GM12878 (cell line): ENCODE measurements at regions not wholly inside any gene's neighbourhood (a gene's known extent, or its start where the extent isn't known, plus 50 kb on each side); places are given as distances from the start of the nearest gene placed in this dataset.

ENCODE experiments used
- BHLHE40 ChIP-seq, 2 experiments: fragments of 450-650 bp in 1 of 2; IDR thresholded peaks; 2 replicates each; pipeline ENCODE4 v1.6.1; 2011 to 2017; ENCODE audit warnings: low read depth in 2 of 2, borderline replicate concordance in 1 of 2, improper control_type of control experiment in 1 of 2, low read length in 1 of 2, mild to moderate bottlenecking in 1 of 2
- CHD4 ChIP-seq: fragments of 200-600 bp; sonication (generic); IDR thresholded peaks from 2 replicates; pipeline ENCODE4 v1.6.1; 2016; ENCODE audit warnings: mild to moderate bottlenecking
- FOS ChIP-seq: IDR thresholded peaks from 3 replicates; pipeline ENCODE4 v1.6.1; 2011; ENCODE audit warnings: borderline replicate concordance; ENCODE audit not compliant: insufficient read length; ENCODE audit errors: extremely low read depth
- IRF4 ChIP-seq: IDR thresholded peaks from 2 replicates; pipeline ENCODE4 v1.6.1; 2011; ENCODE audit warnings: low read depth, low read length
- KLF5 ChIP-seq: fragments of 450-650 bp; IDR thresholded peaks from 2 replicates; pipeline ENCODE4 v1.6.1; 2014; ENCODE audit warnings: mild to moderate bottlenecking; ENCODE audit not compliant: partially characterized antibody
- NRF1 ChIP-seq: conservative IDR thresholded peaks from 2 replicates; pipeline ENCODE4 v1.6.1; 2011; ENCODE audit warnings: mild to moderate bottlenecking, low read depth, low read length, improper control_type of control experiment
- PAX5 ChIP-seq: IDR thresholded peaks from 2 replicates; pipeline ENCODE4 v1.6.1; 2011; ENCODE audit warnings: low read depth, low read length, borderline replicate concordance
- POLR2A ChIP-seq: IDR thresholded peaks from 2 replicates; pipeline ENCODE4 v1.6.1; 2011; ENCODE audit warnings: low read depth, mild to moderate bottlenecking, low read length
- RCOR1 ChIP-seq: conservative IDR thresholded peaks from 2 replicates; pipeline ENCODE4 v1.6.1; 2012; ENCODE audit warnings: low read depth, low read length, improper control_type of control experiment
- SIN3A ChIP-seq: IDR thresholded peaks from 2 replicates; pipeline ENCODE4 v1.6.1; 2012; ENCODE audit warnings: low read depth, low read length, improper control_type of control experiment
- SMAD1 ChIP-seq: fragments of 450-650 bp; IDR thresholded peaks from 2 replicates; pipeline ENCODE4 v1.6.1; 2018; ENCODE audit warnings: mild to moderate bottlenecking, low read depth; ENCODE audit not compliant: partially characterized antibody
- STAT1 ChIP-seq: fragments of 450-650 bp; conservative IDR thresholded peaks from 2 replicates; pipeline ENCODE4 v1.6.1; 2014; ENCODE audit warnings: antibody characterized with exemption, mild to moderate bottlenecking
- TF ChIP-seq, protein P1 (sequence below): fragments of 450-650 bp; formaldehyde crosslinking; IDR thresholded peaks from 2 replicates; pipeline ENCODE4 v1.4.0; 2020; ENCODE audit warnings: mild to moderate bottlenecking, moderate library complexity
- TF ChIP-seq, protein P2 (sequence below): fragments of 450-650 bp; IDR thresholded peaks from 2 replicates; pipeline ENCODE4 v1.6.1; 2014; ENCODE audit warnings: mild to moderate bottlenecking
- TF ChIP-seq, protein P3 (sequence below): fragments of 450-650 bp; formaldehyde crosslinking; IDR thresholded peaks from 2 replicates; pipeline ENCODE4 v1.5.0; 2022; ENCODE audit warnings: mild to moderate bottlenecking, missing genetic modification characterization
- TF ChIP-seq, protein P4 (sequence below): fragments of 450-650 bp; IDR thresholded peaks from 2 replicates; pipeline ENCODE4 v1.6.1; 2017; ENCODE audit warnings: mild to moderate bottlenecking, moderate library complexity
- TF ChIP-seq, protein P5 (sequence below): IDR thresholded peaks from 2 replicates; pipeline ENCODE4 v1.6.1; 2012; ENCODE audit warnings: low read depth, low read length, improper control_type of control experiment

DNA sequence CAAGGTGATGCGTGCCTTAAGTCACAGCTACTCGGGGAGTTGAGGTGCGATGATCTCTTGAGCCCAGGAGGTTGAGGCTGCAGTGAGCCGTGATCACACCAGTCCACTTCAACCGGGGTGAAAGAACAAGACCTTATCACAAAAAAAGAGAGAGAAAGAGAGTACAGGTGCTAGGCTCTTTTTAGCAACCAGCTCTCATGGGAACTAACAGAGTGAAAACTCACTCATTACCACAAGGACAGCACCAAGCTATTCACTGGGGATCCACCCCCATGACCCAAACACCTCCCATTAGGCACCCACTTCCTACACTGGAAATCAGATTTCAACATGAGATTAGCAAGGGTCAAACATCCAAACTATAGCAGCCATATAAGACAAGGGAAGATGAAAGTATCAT, 164.2 kb downstream of the NDUFA12 start (continued):
- TF ChIP-seq, protein P1, sequence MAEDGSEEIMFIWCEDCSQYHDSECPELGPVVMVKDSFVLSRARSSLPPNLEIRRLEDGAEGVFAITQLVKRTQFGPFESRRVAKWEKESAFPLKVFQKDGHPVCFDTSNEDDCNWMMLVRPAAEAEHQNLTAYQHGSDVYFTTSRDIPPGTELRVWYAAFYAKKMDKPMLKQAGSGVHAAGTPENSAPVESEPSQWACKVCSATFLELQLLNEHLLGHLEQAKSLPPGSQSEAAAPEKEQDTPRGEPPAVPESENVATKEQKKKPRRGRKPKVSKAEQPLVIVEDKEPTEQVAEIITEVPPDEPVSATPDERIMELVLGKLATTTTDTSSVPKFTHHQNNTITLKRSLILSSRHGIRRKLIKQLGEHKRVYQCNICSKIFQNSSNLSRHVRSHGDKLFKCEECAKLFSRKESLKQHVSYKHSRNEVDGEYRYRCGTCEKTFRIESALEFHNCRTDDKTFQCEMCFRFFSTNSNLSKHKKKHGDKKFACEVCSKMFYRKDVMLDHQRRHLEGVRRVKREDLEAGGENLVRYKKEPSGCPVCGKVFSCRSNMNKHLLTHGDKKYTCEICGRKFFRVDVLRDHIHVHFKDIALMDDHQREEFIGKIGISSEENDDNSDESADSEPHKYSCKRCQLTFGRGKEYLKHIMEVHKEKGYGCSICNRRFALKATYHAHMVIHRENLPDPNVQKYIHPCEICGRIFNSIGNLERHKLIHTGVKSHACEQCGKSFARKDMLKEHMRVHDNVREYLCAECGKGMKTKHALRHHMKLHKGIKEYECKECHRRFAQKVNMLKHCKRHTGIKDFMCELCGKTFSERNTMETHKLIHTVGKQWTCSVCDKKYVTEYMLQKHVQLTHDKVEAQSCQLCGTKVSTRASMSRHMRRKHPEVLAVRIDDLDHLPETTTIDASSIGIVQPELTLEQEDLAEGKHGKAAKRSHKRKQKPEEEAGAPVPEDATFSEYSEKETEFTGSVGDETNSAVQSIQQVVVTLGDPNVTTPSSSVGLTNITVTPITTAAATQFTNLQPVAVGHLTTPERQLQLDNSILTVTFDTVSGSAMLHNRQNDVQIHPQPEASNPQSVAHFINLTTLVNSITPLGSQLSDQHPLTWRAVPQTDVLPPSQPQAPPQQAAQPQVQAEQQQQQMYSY (CRISPR knock-in tag), result no peak
- TF ChIP-seq RCOR1 (no peak), KLF5 (no peak), STAT1 (no peak), POLR2A (no peak), FOS (no peak), SIN3A (no peak), SMAD1 (no peak), BHLHE40 (IDR thresholded peaks at IDR 0.05; ENCODE audit: borderline replicate concordance in 1 of 2, low read depth in 2 of 2, low read length in 1 of 2) (peak in 1 of 2 experiments; percentile 17; a peak in 1 of 4 replicates), PAX5 (peak; percentile 43; the same call in 1 of the 2 replicates), CHD4 (no peak), IRF4 (no peak), NRF1 (no peak)
- TF ChIP-seq, protein P2, sequence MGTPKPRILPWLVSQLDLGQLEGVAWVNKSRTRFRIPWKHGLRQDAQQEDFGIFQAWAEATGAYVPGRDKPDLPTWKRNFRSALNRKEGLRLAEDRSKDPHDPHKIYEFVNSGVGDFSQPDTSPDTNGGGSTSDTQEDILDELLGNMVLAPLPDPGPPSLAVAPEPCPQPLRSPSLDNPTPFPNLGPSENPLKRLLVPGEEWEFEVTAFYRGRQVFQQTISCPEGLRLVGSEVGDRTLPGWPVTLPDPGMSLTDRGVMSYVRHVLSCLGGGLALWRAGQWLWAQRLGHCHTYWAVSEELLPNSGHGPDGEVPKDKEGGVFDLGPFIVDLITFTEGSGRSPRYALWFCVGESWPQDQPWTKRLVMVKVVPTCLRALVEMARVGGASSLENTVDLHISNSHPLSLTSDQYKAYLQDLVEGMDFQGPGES, result no peak
- TF ChIP-seq, protein P3, sequence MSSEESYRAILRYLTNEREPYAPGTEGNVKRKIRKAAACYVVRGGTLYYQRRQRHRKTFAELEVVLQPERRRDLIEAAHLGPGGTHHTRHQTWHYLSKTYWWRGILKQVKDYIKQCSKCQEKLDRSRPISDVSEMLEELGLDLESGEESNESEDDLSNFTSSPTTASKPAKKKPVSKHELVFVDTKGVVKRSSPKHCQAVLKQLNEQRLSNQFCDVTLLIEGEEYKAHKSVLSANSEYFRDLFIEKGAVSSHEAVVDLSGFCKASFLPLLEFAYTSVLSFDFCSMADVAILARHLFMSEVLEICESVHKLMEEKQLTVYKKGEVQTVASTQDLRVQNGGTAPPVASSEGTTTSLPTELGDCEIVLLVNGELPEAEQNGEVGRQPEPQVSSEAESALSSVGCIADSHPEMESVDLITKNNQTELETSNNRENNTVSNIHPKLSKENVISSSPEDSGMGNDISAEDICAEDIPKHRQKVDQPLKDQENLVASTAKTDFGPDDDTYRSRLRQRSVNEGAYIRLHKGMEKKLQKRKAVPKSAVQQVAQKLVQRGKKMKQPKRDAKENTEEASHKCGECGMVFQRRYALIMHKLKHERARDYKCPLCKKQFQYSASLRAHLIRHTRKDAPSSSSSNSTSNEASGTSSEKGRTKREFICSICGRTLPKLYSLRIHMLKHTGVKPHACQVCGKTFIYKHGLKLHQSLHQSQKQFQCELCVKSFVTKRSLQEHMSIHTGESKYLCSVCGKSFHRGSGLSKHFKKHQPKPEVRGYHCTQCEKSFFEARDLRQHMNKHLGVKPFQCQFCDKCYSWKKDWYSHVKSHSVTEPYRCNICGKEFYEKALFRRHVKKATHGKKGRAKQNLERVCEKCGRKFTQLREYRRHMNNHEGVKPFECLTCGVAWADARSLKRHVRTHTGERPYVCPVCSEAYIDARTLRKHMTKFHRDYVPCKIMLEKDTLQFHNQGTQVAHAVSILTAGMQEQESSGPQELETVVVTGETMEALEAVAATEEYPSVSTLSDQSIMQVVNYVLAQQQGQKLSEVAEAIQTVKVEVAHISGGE (CRISPR knock-in tag), result no peak
- TF ChIP-seq, protein P4, sequence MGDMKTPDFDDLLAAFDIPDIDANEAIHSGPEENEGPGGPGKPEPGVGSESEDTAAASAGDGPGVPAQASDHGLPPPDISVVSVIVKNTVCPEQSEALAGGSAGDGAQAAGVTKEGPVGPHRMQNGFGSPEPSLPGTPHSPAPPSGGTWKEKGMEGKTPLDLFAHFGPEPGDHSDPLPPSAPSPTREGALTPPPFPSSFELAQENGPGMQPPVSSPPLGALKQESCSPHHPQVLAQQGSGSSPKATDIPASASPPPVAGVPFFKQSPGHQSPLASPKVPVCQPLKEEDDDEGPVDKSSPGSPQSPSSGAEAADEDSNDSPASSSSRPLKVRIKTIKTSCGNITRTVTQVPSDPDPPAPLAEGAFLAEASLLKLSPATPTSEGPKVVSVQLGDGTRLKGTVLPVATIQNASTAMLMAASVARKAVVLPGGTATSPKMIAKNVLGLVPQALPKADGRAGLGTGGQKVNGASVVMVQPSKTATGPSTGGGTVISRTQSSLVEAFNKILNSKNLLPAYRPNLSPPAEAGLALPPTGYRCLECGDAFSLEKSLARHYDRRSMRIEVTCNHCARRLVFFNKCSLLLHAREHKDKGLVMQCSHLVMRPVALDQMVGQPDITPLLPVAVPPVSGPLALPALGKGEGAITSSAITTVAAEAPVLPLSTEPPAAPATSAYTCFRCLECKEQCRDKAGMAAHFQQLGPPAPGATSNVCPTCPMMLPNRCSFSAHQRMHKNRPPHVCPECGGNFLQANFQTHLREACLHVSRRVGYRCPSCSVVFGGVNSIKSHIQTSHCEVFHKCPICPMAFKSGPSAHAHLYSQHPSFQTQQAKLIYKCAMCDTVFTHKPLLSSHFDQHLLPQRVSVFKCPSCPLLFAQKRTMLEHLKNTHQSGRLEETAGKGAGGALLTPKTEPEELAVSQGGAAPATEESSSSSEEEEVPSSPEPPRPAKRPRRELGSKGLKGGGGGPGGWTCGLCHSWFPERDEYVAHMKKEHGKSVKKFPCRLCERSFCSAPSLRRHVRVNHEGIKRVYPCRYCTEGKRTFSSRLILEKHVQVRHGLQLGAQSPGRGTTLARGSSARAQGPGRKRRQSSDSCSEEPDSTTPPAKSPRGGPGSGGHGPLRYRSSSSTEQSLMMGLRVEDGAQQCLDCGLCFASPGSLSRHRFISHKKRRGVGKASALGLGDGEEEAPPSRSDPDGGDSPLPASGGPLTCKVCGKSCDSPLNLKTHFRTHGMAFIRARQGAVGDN, result peak; percentile 83
- TF ChIP-seq, protein P5, sequence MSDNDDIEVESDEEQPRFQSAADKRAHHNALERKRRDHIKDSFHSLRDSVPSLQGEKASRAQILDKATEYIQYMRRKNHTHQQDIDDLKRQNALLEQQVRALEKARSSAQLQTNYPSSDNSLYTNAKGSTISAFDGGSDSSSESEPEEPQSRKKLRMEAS, result no peak
